Pancreas (tissue), 10 donors: ENCODE measurements at regions not wholly inside any gene's neighbourhood (a gene's known extent, or its start where the extent isn't known, plus 50 kb on each side); places are given as distances from the start of the nearest gene placed in this dataset.

Source experiments
- ATAC-seq, 4 donors: fragments of 200-7000 bp; cut with Tn5 transposase; one replicate each; pipeline versions ENCODE4 v1.8.0 to v1.9.1; 2020; ENCODE audit warnings: mild to moderate bottlenecking in 4 of 4, moderate library complexity in 4 of 4
- DNase-seq, 6 donors: peaks; one replicate each; pipeline ENCODE4 v3.0.0-alpha.2; 2020
- FAIRE-seq: peaks from 2 replicates; lab custom pipeline; 2012; peaks lifted over from hg19 to GRCh38; lab: Jason Lieb, UNC
- H3K27ac ChIP-seq, 4 donors: fragments of 200-600 bp; sonication (generic); 1 replicate in 3 of 4; 2 replicates in 1 of 4; pipeline versions ENCODE4 v1.5.0 to v1.8.0; 2020
- H3K27me3 ChIP-seq, 4 donors: fragments of 200-600 bp; one replicate each; pipeline ENCODE4 v1.8.0; 2021
- H3K36me3 ChIP-seq, 3 donors: fragments of 200-600 bp; sonication (generic) in 1 of 3; one replicate each; pipeline versions ENCODE4 v1.5.0 to v1.8.0; 2020 to 2021
- H3K4me1 ChIP-seq, 3 donors: fragments of 200-600 bp; one replicate each; pipeline ENCODE4 v1.8.0; 2021
- H3K4me3 ChIP-seq, 4 donors: fragments of 200-600 bp; sonication (generic) in 2 of 4; one replicate each; pipeline versions ENCODE4 v1.5.0 to v1.8.0; 2020 to 2021
- H3K9me3 ChIP-seq, 4 donors: fragments of 200-600 bp; one replicate each; pipeline ENCODE4 v1.8.0; 2021
- CTCF ChIP-seq, 4 donors: fragments of 200-600 bp; sonication (generic) in 3 of 4; IDR thresholded peaks; one replicate each; pipeline versions ENCODE4 v1.5.0 to v1.8.0; 2021; ENCODE audit warnings: antibody characterized with exemption in 4 of 4
- WGBS, 2 donors: extraction: QIAGEN DNeasy Blood & Tissue Kit; methylation state at CpG; one replicate each; pipeline ENCODE4 v1.1.7; 2013; 5-methylcytosine and 5-hydroxymethylcytosine counted together
- intact Hi-C, 3 donors: fragments of 100-400 bp; cut with DNase I; formaldehyde crosslinking; loops; one replicate each; pipeline versions ENCODE4 v1.11.1 to v1.14.2; 2022
- donor health status: healthy with polysubstance abuse.
- donor health status: DM: no; HTN: no; CAD: no; lungs with moderate emphysema.
- donor health status: DM: no; HTN: no; CAD: no.
- donor health status: control.
- donor health status: control.
- donor health status: Bipolar disorder and iron deficiency.
- donor health status: DM: yes; HTN: yes; CAD: no.
- donor health status: DM: no; HTN: no; CAD: no.
- donor health status: DM: no; HTN: no; CAD: no.
- donor health status: DM: yes; HTN: yes; CAD: no.

DNA sequence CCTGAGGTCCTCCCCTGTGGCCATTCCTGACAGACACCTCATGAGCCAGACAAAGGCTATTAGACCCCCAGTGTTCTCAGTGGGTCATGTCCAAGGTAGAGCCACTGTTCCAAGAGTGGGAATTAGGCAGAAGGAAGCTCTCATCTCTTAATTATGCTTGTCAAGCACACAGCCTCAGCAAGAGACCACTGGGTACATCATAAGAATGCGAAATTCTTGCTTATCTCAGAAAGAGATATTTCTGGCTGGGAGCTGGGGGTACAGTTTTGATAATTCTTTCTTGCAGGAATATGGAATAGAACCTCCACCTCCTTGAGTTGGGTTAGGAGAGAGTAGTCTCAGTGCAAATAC, 1280.0 kb upstream of the CNTN5 start:
- 67 to 94% methylated on average over 1 of the region's 1 CpG for WGBS, 2 donors
- no peaks in the 10 kb centered on the region for H3K4me1 ChIP-seq
- no peaks in the 10 kb centered on the region for H3K27me3 ChIP-seq
- FAIRE-seq (no peak), ATAC-seq (no peak), DNase-seq (no peak)
- no peaks in the 10 kb centered on the region for H3K9me3 ChIP-seq
- H3K36me3 ChIP-seq, result no peaks in the 10 kb centered on the region
- H3K27ac ChIP-seq, result no peak overlapping the region
- TF ChIP-seq CTCF (IDR thresholded peaks at IDR 0.05), result no peak
- H3K4me3 ChIP-seq, result no peak overlapping the region
- intact Hi-C loops, result no loop called here

GRCh38 chr11:97742717-97743116, 1278.0 kb upstream of the CNTN5 start:
- 53 to 63% methylated on average over 3 of the region's 3 CpGs for WGBS, 2 donors
- ATAC-seq, result no peak
- Histone ChIP-seq H3K27ac (no peak overlapping the region), H3K27me3 (no peaks in the 10 kb centered on the region), H3K4me1 (no peaks in the 10 kb centered on the region), H3K4me3 (no peak overlapping the region), H3K36me3 (no peaks in the 10 kb centered on the region), H3K9me3 (no peaks in the 10 kb centered on the region)
- no peak for DNase-seq
- intact Hi-C loops, result no loop called here
- FAIRE-seq, result no peak
- no peak for TF ChIP-seq CTCF (IDR thresholded peaks at IDR 0.05)

DNA sequence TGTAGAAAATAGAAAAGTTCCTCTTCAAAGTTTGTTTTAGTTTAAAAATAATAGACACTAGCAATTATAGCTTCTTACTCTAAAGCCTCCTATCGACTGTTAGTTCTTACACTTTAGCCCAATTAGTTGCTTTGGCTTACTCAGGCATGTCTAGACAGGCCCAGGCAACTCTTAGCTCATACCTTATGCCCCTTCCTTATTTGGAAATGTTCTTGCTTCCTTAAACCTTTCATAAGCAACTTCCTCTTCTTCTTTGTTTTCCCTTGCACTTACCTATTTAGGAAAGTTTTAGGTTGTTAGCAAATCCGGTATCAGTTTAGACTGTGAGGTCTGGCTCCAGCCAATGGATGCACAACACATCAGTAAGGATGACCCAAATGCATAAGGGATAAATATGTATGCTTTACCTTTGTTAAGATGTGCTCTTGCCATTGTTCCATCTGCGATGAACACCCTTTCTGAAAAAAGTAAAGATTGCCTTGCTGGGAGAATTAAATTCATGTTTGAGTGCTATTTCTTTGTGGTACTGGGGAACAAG, 1277.5 kb upstream of the CNTN5 start:
- no peaks in the 10 kb centered on the region for H3K36me3 ChIP-seq
- FAIRE-seq (no peak), ATAC-seq (no peak), DNase-seq (no peak)
- no peaks in the 10 kb centered on the region for H3K27me3 ChIP-seq
- H3K9me3 ChIP-seq, result no peaks in the 10 kb centered on the region
- H3K4me1 ChIP-seq, result no peaks in the 10 kb centered on the region
- 62 to 91% methylated on average over 3 of the region's 3 CpGs for WGBS, 2 donors
- intact Hi-C loops, result no loop called here
- no peak overlapping the region for H3K27ac ChIP-seq
- TF ChIP-seq CTCF (IDR thresholded peaks at IDR 0.05), result no peak
- no peak overlapping the region for H3K4me3 ChIP-seq

DNA sequence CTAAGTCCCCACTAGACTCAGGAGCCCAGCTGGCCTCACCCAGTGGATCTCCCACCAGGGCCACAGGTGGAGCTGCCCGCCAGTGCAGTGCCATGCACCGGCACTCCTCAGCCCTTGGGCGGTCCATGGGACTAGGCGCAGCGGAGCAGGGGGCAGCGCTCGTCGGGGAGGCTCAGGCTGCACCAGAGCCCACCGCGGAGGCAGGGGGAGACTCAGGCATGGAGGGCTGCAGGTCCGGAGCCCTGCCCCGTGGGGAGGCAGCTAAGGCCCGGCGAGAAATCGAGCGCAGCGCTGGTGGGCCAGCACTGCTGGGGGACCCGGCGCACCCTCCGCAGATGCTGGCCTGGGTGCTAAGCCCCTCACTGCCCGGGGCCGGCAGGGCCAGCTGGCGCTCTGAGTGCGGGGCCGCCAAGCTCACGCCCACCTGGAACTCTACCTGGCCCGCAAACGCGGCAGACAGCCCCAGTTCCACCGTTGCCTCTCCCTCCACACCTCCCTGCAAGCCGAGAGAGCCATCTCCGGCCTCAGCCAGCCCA, 1275.2 kb upstream of the CNTN5 start:
- Histone ChIP-seq H3K27ac (no peak overlapping the region), H3K9me3 (no peaks in the 10 kb centered on the region), H3K36me3 (no peaks in the 10 kb centered on the region), H3K4me1 (no peaks in the 10 kb centered on the region), H3K4me3 (no peak overlapping the region), H3K27me3 (no peaks in the 10 kb centered on the region)
- intact Hi-C loops, result no loop called here
- 75 to 85% methylated on average over 32 of the region's 32 CpGs for WGBS, 2 donors
- FAIRE-seq, result no peak
- TF ChIP-seq CTCF (IDR thresholded peaks at IDR 0.05), result no peak
- ATAC-seq, result no peak
- peak in 2 of 6 donors; percentile 19 to 45 for DNase-seq

- no peaks in the 10 kb centered on the region for H3K9me3 ChIP-seq
- H3K4me1 ChIP-seq, result no peaks in the 10 kb centered on the region
- no peaks in the 10 kb centered on the region for H3K27me3 ChIP-seq
- 0 to 29% methylated on average over 1 of the region's 1 CpG for WGBS, 2 donors
- no peak for FAIRE-seq
- DNase-seq, result no peak
- intact Hi-C loops, result no loop called here
- TF ChIP-seq CTCF (IDR thresholded peaks at IDR 0.05), result no peak
- H3K36me3 ChIP-seq, result no peaks in the 10 kb centered on the region
- no peak for ATAC-seq
- H3K4me3 ChIP-seq, result no peak overlapping the region
- H3K27ac ChIP-seq, result no peak overlapping the region
These were observed 1273.9 kb upstream of the CNTN5 start for GRCh38 chr11:97746818-97747217.
